ENCODE measurements at regions not wholly inside any gene's neighbourhood (a gene's known extent, or its start where the extent isn't known, plus 50 kb on each side); places are given as distances from the start of the nearest gene placed in this dataset.

DNA sequence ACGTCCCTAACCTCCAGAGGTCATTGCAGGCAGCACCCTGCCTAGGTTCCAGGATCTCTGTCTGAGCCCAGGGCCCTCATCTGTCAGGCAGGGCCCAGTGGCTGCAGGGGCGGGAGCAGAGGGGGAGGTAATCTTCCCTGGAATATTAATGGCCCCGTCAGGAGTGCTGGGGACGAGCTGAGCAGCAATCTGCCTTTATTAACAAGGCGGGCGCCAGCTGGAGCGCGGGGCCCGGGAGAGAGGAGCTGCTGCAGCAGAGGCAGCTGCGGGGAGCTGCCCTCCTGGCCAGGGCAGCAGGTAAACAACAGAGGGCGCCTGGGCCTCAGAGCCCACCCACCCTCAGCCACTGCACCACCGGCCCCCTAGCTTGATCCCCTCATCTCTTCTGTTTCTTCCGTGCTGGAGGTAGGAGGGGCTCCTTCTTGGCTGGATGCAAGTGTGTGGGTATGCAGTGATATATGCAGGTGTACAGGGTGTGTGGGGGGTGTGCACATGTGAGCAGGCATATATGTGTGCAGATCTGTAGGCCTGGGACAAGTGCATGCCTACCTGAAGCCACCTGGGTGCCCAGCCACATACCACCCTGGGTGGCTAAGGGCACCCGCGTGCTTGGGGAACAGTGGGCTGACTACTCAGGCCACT is 131.8 kb upstream of the MLN start:
- TF ChIP-seq CTCF (conservative IDR thresholded peaks at IDR 0.05; ENCODE audit: low read length) = no peak
- TF ChIP-seq EZH2phosphoT487 (IDR thresholded peaks at IDR 0.05; ENCODE audit: borderline replicate concordance, low read depth, low read length) = no peak
